GM12878 (cell line): ENCODE measurements at regions not wholly inside any gene's neighbourhood (a gene's known extent, or its start where the extent isn't known, plus 50 kb on each side); places are given as distances from the start of the nearest gene placed in this dataset.

Source experiments
- ATAC-seq: fragments of 200-7000 bp; cut with Tn5 transposase; 3 replicates; pipeline ENCODE4 v1.9.1; 2020; ENCODE audit warnings: mild to moderate bottlenecking, moderate library complexity
- BruUV-seq: library from RNA; stranded (reverse); fragments of 400-500 nt; replicated peaks from 2 replicates; lab custom pipeline; 2021; lab: Mats Ljungman, UMichigan
- CTCF ChIA-PET: fragments of 300-600 bp; sonication (Branson Sonifier 250); formaldehyde crosslinking; extraction: SDS; loops from one replicate; lab custom pipeline; 2021; ENCODE audit warnings: inconsistent platforms; lab: Yijun Ruan, JAX
- POLR2A ChIA-PET: fragments of 350-600 bp; formaldehyde crosslinking; extraction: SDS; loops from one replicate; lab custom pipeline; 2021; ENCODE audit warnings: inconsistent platforms; lab: Charles Lee
- RAD21 ChIA-PET: fragments of 300-600 bp; sonication (Branson Sonifier 250); formaldehyde crosslinking; loops from one replicate; lab custom pipeline; 2023; ENCODE audit warnings: antibody characterized with exemption; ENCODE audit not compliant: unreplicated experiment; lab: Charles Lee
- SMC1A ChIA-PET: fragments of 300-600 bp; sonication (Branson Sonifier 250); formaldehyde crosslinking; loops from one replicate; lab custom pipeline; 2023; ENCODE audit not compliant: unreplicated experiment, uncharacterized antibody; lab: Charles Lee
- DNase-seq: peaks from one replicate; pipeline ENCODE4 v3.0.0-alpha.2; 2011; ENCODE audit warnings: low read depth, low spot score
- FAIRE-seq: peaks from 3 replicates; lab custom pipeline; 2011; peaks lifted over from hg19 to GRCh38; lab: Jason Lieb, UNC
- H2AFZ ChIP-seq: 2 replicates; pipeline ENCODE4 v1.6.0; 2011; ENCODE audit warnings: low read depth, low read length, control low read depth; ENCODE audit not compliant: control insufficient read depth
- H3K27ac ChIP-seq: 2 replicates; pipeline ENCODE4 v1.5.1; 2011; ENCODE audit warnings: control low read depth; ENCODE audit not compliant: control insufficient read depth, insufficient read depth
- H3K27me3 ChIP-seq, 2 experiments: replicated peaks in 1 of 2; 2 replicates each; pipeline versions ENCODE4 v1.6.0 to v1.6.1; 2011; ENCODE audit warnings: low read length in 1 of 2; ENCODE audit not compliant: control insufficient read depth in 2 of 2, insufficient read depth in 2 of 2
- H3K36me3 ChIP-seq, 2 experiments: 2 replicates each; pipeline ENCODE4 v1.5.1; 2011; ENCODE audit warnings: low read length in 1 of 2; ENCODE audit not compliant: control insufficient read depth in 2 of 2, insufficient read depth in 2 of 2
- H3K4me1 ChIP-seq: 2 replicates; pipeline ENCODE4 v1.6.1; 2011; ENCODE audit warnings: mild to moderate bottlenecking, low read length, moderate library complexity, mixed read lengths; ENCODE audit not compliant: control insufficient read depth, insufficient read depth
- H3K4me2 ChIP-seq: 2 replicates; pipeline ENCODE4 v1.6.0; 2011; ENCODE audit warnings: control low read depth; ENCODE audit not compliant: control insufficient read depth, insufficient read depth
- H3K4me3 ChIP-seq: fragments of 200-600 bp; sonication (generic); 2 replicates; pipeline ENCODE4 v1.5.1; 2016
- H3K79me2 ChIP-seq: 2 replicates; pipeline ENCODE4 v1.6.0; 2011; ENCODE audit warnings: low read length; ENCODE audit not compliant: control insufficient read depth, insufficient read depth
- H3K9ac ChIP-seq: 2 replicates; pipeline ENCODE4 v1.8.0; 2011; ENCODE audit warnings: low read length, control low read depth, mixed read lengths; ENCODE audit not compliant: control insufficient read depth, insufficient read depth
- H3K9me3 ChIP-seq: replicated peaks from 3 replicates; pipeline ENCODE4 v1.5.1; 2011; ENCODE audit warnings: mild to moderate bottlenecking, low read length; ENCODE audit not compliant: control insufficient read depth, insufficient read depth
- H4K20me1 ChIP-seq: 2 replicates; pipeline ENCODE4 v1.6.0; 2011; ENCODE audit not compliant: control insufficient read depth, insufficient read depth
- ASH2L ChIP-seq: fragments of 300-600, 200-600 bp; sonication (generic); IDR thresholded peaks from 2 replicates; pipeline ENCODE4 v1.6.1; 2017; ENCODE audit warnings: low read depth, mild to moderate bottlenecking, borderline replicate concordance
- CBFB ChIP-seq: IDR thresholded peaks from 2 replicates; pipeline ENCODE4 v1.6.1; 2016; ENCODE audit warnings: antibody characterized with exemption, low read depth
- CREB1 ChIP-seq: IDR thresholded peaks from 2 replicates; pipeline ENCODE4 v1.6.1; 2012; ENCODE audit warnings: low read depth, mild to moderate bottlenecking, inconsistent platforms
- DPF2 ChIP-seq: fragments of 450-650 bp; IDR thresholded peaks from 2 replicates; pipeline ENCODE4 v1.6.1; 2017; ENCODE audit warnings: mild to moderate bottlenecking
- MYC ChIP-seq: IDR thresholded peaks from 2 replicates; pipeline ENCODE4 v1.6.1; 2011; ENCODE audit warnings: mild to moderate bottlenecking, low read length, moderate library complexity, inconsistent platforms; ENCODE audit not compliant: insufficient read depth, insufficient replicate concordance, insufficient read length, severe bottlenecking
- NFXL1 ChIP-seq: fragments of 450-650 bp; IDR thresholded peaks from 2 replicates; pipeline ENCODE4 v1.6.1; 2017; ENCODE audit warnings: antibody characterized with exemption, mild to moderate bottlenecking, borderline replicate concordance
- TCF12 ChIP-seq: IDR thresholded peaks from 2 replicates; pipeline ENCODE4 v1.6.1; 2011; ENCODE audit warnings: low read depth, mild to moderate bottlenecking, low read length
- YY1 ChIP-seq: IDR thresholded peaks from 2 replicates; pipeline ENCODE4 v1.6.1; 2011; ENCODE audit warnings: low read depth, mild to moderate bottlenecking, low read length
- WGBS: methylation state at CpG from one replicate; pipeline ENCODE4 v1.1.6; 2016; ENCODE audit warnings: low lambda C conversion rate; ENCODE audit not compliant: insufficient replicate concordance, insufficient coverage; ENCODE audit errors: missing lambda C conversion rate; 5-methylcytosine and 5-hydroxymethylcytosine counted together
- in situ Hi-C: fragments of 300-500 bp; cut with MboI; formaldehyde crosslinking; loops from 9 replicates; pipeline ENCODE4 v1.14.3; 2018; ENCODE audit warnings: mixed read lengths
- intact Hi-C: fragments of 100-400 bp; cut with micrococcal nuclease; formaldehyde crosslinking; loops from one replicate; pipeline ENCODE4 v1.14.2; 2022; ENCODE audit not compliant: unreplicated experiment
- TF ChIP-seq, protein P1 (sequence below): fragments of 450-650 bp; IDR thresholded peaks from 2 replicates; pipeline ENCODE4 v1.6.1; 2017; ENCODE audit warnings: antibody characterized with exemption, mild to moderate bottlenecking, moderate library complexity
- TF ChIP-seq, protein P2 (sequence below): fragments of 450-650 bp; IDR thresholded peaks from 2 replicates; pipeline ENCODE4 v1.6.1; 2018; ENCODE audit warnings: borderline replicate concordance, mild to moderate bottlenecking; ENCODE audit not compliant: partially characterized antibody
- TF ChIP-seq, protein P3 (sequence below): fragments of 450-650 bp; IDR thresholded peaks from 2 replicates; pipeline ENCODE4 v1.6.1; 2016; ENCODE audit warnings: mild to moderate bottlenecking, moderate library complexity, borderline replicate concordance
- TF ChIP-seq, protein P4 (sequence below): IDR thresholded peaks from 2 replicates; pipeline ENCODE4 v1.6.1; 2011; ENCODE audit warnings: borderline replicate concordance, low read depth, mild to moderate bottlenecking, moderate library complexity, low read length; ENCODE audit not compliant: insufficient read depth, poor library complexity, severe bottlenecking

DNA sequence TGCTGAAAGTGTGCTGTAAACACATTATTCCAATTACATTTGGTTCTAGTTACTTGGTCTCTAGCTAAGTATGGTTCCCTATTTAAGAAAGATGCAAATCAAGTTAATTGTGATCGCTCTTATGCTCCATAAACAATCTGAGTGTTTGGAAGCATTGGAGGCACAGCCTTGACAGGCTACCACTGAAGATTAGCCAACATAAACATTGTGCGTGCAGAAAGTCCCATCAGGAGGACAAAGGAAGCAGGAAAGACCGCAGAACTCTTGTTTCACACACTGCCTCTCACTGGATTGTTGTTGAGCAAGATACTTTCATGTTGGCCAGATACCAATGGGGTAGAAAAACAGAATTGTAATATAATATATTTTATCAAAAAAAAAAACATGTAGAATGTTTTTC lies 814.4 kb downstream of the EFNB2 start (continued):
- TF ChIP-seq, protein P1, sequence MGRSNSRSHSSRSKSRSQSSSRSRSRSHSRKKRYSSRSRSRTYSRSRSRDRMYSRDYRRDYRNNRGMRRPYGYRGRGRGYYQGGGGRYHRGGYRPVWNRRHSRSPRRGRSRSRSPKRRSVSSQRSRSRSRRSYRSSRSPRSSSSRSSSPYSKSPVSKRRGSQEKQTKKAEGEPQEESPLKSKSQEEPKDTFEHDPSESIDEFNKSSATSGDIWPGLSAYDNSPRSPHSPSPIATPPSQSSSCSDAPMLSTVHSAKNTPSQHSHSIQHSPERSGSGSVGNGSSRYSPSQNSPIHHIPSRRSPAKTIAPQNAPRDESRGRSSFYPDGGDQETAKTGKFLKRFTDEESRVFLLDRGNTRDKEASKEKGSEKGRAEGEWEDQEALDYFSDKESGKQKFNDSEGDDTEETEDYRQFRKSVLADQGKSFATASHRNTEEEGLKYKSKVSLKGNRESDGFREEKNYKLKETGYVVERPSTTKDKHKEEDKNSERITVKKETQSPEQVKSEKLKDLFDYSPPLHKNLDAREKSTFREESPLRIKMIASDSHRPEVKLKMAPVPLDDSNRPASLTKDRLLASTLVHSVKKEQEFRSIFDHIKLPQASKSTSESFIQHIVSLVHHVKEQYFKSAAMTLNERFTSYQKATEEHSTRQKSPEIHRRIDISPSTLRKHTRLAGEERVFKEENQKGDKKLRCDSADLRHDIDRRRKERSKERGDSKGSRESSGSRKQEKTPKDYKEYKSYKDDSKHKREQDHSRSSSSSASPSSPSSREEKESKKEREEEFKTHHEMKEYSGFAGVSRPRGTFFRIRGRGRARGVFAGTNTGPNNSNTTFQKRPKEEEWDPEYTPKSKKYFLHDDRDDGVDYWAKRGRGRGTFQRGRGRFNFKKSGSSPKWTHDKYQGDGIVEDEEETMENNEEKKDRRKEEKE: no peak
- no peak for TF ChIP-seq YY1

DNA sequence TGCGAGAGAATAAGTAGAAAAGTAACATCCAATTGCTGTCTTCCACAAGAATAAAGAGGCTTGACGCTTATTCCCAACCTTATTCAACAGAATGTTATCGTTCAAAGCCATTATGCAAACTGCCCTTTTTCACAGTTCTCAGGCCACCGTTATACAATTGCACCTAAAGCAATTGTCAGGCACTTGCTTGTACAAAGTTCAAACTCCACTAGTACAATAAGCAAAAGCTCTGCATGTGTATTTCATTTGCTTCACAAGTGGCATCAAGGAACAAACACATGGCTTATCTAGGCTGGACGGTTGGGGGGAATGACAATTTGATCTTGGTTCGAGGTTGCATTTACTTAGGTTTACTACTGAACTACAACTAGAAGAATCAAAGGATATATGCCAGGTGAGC lies 815.6 kb downstream of the EFNB2 start:
- ChIA-PET CTCF (interaction anchor here (1.5 to 1.6 kb wide), 2 partner anchors 9 to 64 kb away, joined by 3 to 6 read pairs; no protein-coding TSS in a partner anchor), POLR2A (no interaction called here), SMC1A (interaction anchor here (1.1 to 2.0 kb wide), 3 partner anchors 9 to 14 kb away, joined by 4 to 10 read pairs (median 5); no protein-coding TSS in a partner anchor), RAD21 (no interaction called here)
- FAIRE-seq: no peak
- Histone ChIP-seq H2AFZ (no peak overlapping the region), H3K4me2 (no peak overlapping the region), H3K9ac (no peak overlapping the region), H3K4me3 (no peak overlapping the region), H3K27me3 (no peaks in the 10 kb centered on the region), H3K79me2 (no peaks in the 10 kb centered on the region), H3K36me3 (no peaks in the 10 kb centered on the region), H3K27ac (no peak overlapping the region), H4K20me1 (no peaks in the 10 kb centered on the region), H3K9me3 (no peaks in the 10 kb centered on the region), H3K4me1 (no peaks in the 10 kb centered on the region)
- 19% methylated on average over 6 of the region's 6 CpGs for WGBS
- TF ChIP-seq, protein P2, sequence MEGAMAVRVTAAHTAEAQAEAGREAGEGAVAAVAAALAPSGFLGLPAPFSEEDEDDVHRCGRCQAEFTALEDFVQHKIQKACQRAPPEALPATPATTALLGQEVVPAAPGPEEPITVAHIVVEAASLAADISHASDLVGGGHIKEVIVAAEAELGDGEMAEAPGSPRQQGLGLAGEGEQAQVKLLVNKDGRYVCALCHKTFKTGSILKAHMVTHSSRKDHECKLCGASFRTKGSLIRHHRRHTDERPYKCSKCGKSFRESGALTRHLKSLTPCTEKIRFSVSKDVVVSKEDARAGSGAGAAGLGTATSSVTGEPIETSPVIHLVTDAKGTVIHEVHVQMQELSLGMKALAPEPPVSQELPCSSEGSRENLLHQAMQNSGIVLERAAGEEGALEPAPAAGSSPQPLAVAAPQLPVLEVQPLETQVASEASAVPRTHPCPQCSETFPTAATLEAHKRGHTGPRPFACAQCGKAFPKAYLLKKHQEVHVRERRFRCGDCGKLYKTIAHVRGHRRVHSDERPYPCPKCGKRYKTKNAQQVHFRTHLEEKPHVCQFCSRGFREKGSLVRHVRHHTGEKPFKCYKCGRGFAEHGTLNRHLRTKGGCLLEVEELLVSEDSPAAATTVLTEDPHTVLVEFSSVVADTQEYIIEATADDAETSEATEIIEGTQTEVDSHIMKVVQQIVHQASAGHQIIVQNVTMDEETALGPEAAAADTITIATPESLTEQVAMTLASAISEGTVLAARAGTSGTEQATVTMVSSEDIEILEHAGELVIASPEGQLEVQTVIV: no peak
- TF ChIP-seq, protein P3, sequence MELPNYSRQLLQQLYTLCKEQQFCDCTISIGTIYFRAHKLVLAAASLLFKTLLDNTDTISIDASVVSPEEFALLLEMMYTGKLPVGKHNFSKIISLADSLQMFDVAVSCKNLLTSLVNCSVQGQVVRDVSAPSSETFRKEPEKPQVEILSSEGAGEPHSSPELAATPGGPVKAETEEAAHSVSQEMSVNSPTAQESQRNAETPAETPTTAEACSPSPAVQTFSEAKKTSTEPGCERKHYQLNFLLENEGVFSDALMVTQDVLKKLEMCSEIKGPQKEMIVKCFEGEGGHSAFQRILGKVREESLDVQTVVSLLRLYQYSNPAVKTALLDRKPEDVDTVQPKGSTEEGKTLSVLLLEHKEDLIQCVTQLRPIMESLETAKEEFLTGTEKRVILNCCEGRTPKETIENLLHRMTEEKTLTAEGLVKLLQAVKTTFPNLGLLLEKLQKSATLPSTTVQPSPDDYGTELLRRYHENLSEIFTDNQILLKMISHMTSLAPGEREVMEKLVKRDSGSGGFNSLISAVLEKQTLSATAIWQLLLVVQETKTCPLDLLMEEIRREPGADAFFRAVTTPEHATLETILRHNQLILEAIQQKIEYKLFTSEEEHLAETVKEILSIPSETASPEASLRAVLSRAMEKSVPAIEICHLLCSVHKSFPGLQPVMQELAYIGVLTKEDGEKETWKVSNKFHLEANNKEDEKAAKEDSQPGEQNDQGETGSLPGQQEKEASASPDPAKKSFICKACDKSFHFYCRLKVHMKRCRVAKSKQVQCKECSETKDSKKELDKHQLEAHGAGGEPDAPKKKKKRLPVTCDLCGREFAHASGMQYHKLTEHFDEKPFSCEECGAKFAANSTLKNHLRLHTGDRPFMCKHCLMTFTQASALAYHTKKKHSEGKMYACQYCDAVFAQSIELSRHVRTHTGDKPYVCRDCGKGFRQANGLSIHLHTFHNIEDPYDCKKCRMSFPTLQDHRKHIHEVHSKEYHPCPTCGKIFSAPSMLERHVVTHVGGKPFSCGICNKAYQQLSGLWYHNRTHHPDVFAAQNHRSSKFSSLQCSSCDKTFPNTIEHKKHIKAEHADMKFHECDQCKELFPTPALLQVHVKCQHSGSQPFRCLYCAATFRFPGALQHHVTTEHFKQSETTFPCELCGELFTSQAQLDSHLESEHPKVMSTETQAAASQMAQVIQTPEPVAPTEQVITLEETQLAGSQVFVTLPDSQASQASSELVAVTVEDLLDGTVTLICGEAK: no peak
- no peak for TF ChIP-seq ASH2L
- no peak for TF ChIP-seq NFXL1
- TF ChIP-seq, protein P4, sequence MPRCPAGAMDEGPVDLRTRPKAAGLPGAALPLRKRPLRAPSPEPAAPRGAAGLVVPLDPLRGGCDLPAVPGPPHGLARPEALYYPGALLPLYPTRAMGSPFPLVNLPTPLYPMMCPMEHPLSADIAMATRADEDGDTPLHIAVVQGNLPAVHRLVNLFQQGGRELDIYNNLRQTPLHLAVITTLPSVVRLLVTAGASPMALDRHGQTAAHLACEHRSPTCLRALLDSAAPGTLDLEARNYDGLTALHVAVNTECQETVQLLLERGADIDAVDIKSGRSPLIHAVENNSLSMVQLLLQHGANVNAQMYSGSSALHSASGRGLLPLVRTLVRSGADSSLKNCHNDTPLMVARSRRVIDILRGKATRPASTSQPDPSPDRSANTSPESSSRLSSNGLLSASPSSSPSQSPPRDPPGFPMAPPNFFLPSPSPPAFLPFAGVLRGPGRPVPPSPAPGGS: no peak
- no peak for TF ChIP-seq DPF2
- TF ChIP-seq CBFB: no peak
- no peak for TF ChIP-seq MYC
- no peak for TF ChIP-seq TCF12
- no peak for TF ChIP-seq CREB1
- in situ Hi-C loops (no loop called here), intact Hi-C loops (no loop called here)
- no TSS peak for BruUV-seq
- no peak for ATAC-seq
- DNase-seq: no peak
